Fibroblast of peridontal ligament (primary cell): ENCODE measurements at regions not wholly inside any gene's neighbourhood (a gene's known extent, or its start where the extent isn't known, plus 50 kb on each side); places are given as distances from the start of the nearest gene placed in this dataset.
A peak's percentile ranks its signal among the peaks of the same experiment; 100 is the strongest.
"Not testable (repeated sequence)": the region's sequence is repeated elsewhere in the genome, so short reads cannot be mapped to it uniquely, and the experiment has no call there.

Experiments used
- DNase-seq: peaks from one replicate; pipeline ENCODE4 v3.0.0-alpha.2; 2010; ENCODE audit errors: extremely low read depth

DNA sequence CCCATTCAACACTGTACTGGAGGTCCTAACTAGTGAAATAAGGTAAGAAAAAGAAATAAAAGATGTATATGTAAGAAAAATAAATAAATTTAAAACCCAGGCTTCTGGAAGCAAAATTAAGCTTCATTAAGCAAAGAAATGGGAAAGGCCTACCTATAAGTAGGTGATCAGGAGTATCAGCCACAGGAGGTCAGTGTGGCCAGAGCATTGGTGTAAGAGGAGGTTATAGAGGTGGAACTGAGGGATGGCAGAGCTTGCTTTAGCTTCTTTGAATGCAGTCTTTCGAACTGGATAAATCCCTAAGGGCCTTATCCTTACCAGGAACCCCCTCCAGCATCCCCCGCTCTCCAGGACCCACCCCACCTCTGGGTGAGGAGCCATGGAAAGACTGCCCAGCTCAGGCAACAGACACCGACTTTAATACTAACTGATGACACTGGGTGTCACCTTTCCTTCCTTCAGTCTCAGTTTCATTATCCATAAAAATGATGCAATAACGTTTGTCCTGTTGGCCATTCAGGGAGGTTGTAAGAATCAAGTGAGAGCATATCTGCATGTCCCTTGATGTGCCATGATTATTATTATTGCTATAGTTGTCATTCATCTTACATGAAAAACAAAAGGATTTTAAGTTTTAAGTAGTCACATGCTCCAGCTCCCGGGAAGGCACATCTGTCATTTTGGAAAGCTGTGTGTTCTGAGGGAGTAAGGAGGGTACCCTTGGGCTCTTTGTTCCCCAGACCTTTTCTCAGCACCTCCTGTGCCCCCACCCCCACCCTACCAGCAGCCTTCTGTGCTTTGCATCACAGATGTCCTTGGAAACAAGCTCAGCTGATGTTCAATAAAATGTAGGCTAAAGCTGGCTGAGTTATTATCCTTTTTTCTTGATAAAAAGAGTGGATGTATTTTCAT lies 50.8 kb upstream of the CTNNA1 start:
- no peak for DNase-seq

DNA sequence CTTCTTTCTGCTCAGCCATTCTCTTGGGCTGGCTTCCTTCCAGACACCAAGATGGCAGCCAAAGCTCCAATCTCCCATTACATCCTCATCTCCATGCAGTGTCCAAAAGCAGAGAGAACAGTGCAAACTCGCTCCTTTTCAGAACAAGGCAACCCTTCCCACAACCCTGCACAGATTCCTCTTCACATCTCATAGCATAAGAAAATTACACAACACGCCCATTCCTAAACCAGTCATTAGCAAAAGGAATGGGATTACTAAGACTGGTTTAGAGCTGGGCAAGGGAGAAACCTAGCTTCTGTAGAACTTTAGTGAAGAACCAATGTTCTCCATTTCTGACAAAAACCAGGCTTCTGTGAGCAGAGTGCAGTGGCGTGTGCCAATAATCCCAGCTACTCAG lies 51.5 kb upstream of the CTNNA1 start:
- no peak for DNase-seq

DNA sequence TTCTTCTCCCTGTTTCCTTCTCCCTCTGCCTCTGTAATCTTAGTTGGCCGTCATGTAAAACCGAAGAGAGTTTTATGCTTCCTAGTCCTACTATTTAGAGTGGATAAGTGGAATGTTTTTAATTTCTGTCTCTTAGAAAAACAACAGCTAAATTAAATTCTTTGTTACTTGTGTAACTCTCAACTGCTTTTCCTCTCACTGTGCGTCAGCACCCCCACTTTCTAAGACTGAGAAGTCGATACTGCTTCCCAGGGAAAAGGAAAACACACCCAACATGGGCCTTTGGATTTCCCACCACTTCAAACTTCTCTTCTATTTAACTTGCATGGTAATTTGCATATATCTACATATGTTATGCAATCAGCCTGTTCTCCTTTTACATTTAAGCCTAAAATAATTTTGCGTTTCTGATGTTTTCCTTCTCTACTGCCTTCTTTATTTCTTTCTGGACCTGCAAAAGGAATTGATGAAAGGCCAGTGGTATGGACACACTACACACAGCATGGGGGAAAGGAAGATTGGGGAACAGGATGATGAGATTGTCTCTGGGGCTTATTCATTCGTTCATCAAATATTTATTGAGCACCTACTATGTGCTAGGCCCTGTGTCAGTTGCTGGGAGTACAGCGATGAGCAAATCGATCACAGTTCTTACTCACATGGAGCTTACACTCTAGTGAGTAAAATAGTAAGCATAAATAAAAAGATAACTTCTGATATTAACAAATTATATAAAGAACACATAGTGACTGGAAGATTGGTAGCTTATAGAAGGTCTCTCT lies 52.5 kb upstream of the CTNNA1 start:
- DNase-seq, result no peak

DNA sequence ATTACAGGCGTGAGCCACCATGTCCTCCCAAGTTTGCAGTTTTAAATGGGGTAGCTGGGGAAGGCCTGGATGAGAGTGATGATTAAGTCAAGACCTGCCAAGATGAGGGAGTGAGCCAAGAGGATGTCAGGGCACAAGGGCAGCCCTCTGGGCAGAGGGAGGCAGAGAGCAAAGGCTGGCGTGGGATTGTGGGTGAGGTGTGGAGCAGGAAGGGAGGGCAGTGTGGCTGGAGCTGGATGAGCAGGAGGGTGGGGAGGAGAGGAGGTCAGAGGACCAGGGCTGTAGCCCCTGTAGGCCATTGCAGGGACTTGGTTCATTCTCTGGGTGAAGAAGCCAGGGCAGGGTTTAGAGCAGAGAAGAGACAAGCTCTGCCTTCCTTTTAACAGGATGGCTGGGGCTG lies 53.7 kb upstream of the CTNNA1 start:
- no peak for DNase-seq

DNA sequence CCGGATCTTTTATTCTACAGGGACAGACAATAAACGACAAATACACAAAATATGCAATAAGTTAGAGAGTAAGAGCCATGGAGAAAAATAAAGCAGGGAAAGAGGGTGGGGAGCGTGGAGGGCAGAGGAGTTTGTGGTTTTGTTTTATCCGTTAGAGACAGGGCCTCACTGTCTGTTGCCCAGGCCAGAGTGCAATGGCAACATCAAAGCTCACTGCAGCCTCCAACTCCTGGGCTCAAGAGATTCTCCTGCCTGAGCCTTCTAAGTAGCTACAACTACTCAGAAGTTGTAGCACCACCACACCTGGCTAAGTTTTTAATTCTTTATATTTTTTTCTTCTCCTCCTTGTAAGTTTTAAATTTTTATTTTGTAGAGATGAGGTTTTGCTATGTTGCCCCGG lies 54.5 kb upstream of the CTNNA1 start:
- no peak for DNase-seq

DNA sequence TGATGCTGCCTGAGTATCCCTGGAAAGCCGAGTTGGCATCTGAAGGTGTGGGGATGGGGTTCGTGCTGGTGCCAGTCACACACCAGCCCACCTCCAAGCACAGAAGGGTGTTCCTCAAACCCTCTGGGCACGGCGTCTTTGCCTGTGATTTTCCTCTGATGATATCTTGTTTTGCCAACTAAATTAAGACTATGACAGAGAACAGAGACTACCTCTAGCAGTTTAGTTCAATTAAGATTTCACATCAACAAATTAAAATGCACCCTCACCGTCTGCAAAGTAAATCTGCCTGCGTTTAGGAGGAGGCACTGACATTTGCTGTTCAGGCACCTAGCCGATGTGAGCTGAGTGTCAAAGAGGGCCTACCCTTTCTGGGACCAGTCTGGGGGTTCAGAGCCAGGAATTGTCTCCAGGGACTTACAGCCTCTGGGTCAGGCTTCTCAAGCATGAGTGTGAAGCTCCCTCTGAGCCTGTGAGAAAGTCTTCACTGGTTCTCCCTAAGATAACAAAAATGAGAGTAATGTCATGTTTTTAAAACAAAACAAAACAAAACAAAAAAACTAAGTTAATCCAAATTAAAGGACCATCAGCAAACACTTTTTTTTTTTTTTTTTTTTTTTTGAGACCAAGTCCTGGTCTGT lies 55.4 kb upstream of the CTNNA1 start:
- DNase-seq, result no peak

DNA sequence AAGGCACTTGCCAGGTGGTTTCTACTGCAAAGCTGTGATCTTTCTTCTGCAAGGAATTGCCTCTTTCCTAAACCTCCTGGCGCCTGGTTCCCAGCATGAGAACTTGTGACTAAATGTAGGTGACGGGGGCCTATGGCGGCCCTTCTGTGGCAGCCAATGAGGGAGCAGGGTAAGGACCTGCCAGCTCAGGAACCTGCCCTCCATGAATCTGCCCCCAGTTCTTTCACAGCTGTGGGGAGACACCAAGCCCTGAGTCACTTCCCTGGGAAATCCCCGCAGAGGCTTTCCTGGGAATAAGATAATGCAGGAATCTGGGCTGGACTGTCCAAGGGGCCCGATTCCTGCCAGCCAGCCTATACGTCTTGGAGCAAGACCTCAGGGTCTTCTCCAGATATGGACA lies 56.7 kb upstream of the CTNNA1 start:
- DNase-seq, result peak; percentile 40

DNA sequence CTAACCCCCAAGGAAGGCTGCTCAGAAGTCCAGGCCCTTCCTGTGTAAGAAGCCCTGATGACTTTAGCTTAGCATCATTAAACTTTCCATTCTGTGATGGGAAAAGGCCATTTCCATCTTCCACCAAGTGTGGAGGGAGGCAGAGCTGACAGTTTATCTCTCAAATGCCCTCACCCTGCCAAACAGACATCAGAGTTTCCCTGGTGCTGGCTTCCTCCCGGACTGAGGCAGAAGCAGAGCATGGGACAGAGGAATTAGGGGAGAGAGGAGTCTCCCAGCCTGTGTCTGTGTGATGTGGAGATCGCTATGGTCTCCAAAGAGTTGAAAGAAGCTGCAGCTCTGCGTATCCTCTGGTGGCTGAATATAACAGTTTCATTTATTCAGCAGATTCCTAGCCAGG lies 57.4 kb upstream of the CTNNA1 start:
- no peak for DNase-seq

DNA sequence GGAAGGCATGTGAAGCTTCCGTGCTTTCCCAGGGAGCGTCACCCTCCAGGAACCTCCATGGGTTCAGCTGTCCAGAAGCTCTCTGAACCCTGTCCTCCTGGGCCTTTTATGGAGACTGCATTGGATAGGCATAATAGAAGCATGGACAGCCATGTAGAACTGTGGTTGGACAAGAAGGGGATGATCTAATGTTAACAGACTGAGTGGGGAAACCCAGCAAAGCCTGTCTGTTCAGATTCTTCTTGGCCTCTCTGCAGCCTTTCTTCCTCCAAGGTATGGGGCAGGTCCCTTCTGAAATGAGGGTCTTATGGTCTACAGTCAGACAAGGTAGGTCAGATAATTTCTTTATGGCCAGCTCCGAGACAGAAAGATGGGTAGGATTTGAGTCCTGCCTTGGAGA lies 59.1 kb upstream of the CTNNA1 start:
- no peak for DNase-seq

DNA sequence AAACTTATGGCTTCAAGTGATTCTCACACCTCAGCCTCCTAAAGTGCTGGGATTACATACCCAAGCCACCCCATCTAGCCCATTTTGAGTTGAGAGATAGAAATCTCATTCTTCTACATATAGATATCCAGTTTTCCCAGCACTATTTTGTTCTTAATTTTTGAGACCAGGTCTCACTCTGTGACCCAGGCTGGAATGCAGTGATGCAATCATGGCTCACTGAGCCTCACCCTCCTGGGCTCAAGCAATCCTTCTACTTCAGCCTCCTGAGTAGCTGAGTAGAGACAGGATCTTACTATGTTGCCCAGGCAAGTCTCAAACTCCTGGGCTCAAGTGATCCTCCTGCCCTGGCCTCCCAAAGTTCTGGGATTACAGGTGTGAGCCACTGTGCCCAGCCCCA lies 60.9 kb upstream of the CTNNA1 start:
- DNase-seq, result no peak

DNA sequence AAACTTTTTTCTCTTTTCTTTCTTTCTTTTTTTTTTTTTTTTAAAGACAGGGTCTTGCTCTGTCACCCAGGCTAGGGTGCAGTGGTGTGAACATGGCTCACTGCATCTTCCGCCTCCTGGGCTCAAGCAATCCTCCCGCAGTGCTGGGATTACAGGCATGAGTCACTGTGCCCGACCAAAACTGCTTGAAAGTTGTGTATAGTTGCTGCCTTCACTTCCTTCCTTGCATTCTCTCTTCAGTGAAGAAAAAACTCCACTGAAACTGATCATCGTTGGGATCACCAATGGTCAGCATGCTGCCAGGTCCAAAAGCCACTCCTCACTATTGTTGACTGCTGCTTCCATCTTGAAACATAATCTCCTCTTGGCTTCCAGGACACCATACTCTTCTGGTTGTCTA lies 66.6 kb upstream of the CTNNA1 start:
- DNase-seq, result peak; percentile 41

DNA sequence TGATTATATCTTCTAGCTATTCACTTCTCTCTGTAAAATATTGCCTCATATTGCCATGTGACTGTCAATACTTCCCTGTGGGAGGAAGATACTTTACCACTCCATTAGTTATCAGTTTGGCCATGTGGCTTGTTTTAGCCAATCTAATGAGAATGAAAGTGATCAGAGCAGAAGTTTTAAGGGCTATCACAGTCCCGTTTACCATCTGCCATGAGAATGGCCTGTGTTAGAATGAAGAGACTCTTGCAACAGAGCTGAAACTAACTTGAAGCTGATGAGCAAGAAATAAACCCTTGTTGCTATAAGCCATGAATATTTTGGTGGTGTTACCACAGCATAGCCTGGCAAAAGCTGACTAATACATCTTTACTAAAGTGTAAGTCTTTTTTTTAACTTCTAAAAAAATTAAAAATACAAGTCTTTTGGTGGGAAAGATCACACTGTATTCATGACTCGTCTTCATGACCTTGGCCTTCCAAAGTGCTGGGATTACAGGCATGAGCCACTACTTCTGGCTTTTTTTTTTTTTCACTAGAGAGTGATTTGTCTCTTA lies 68.0 kb upstream of the CTNNA1 start:
- peak; percentile 41 for DNase-seq

DNA sequence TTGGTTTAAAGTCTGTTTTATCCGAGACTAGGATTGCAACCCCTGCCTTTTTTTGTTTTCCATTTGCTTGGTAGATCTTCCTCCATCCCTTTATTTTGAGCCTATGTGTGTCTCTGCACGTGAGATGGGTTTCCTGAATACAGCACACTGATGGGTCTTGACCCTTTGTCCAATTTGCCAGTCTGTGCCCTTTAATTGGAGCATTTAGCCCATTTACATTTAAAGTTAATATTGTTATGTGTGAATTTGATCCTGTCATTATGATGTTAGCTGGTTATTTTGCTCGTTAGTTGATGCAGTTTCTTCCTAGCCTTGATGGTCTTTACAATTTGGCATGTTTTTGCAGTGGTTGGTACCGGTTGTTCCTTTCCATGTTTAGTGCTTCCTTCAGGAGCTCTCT lies 70.8 kb upstream of the CTNNA1 start:
- DNase-seq, result not testable (repeated sequence)

DNA sequence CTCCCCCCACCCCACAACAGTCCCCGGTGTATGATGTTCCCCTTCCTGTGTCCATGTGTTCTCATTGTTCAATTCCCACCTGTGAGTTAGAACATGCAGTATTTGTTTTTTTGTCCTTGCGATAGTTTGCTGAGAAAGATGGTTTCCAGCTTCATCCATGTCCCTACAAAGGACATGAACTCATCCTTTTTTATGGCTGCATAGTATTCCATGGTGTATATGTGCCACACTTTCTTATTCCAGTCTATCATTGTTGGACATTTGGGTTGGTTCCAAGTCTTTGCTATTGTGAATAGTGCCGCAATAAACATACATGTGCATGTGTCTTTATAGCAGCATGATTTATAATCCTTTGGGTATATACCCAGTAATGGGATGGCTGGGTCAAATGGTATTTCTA lies 74.4 kb upstream of the CTNNA1 start:
- not testable (repeated sequence) for DNase-seq

DNA sequence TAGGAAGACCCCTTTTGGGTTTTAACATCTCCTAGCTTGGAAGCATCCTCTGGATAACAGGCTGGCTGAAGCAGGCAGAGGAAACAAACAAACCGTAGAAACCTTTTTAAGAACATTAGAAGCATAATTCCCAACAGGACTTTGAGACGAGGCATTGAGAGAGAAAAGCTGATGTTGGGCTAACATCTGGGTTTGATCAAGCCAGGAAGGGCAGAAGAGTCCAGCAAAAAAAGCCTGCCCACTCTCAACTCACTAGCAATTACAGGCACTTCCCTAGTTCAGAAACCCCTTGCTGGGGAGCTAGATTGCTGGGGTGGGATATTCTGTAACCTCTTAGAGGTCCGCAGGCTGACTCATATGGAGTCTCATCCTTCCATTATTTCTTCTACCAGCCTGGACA lies 75.4 kb upstream of the CTNNA1 start:
- DNase-seq, result peak; percentile 65

DNA sequence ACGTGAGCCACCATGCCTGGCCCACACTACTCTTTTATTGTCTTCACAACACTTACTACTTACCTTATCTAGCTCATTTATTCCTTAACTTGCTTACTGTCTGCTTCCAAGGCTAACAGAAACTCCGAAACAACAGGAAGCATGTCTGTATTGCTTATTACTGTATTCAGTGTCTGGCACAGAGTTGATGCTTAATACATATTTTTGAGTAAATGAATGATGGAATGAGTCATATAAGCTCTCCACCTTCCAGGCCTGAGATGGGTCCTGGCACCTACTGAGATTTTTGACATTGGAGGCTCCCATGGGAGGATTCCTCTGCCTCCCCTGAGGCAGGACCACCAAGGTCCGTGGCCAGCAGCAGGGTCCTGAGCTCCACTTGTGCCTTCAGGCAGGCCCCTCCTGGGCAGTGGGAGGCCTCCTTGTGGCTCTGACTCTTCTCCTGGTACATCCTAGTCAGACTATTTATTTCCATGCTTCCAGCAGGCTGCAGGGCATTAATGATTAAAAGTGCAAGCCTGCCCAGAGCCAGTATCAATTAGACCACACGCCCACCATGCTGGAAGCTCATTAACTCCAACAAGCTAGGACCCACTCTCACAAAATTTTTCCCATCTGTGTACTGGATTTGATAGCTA lies 76.5 kb upstream of the CTNNA1 start:
- no peak for DNase-seq

DNA sequence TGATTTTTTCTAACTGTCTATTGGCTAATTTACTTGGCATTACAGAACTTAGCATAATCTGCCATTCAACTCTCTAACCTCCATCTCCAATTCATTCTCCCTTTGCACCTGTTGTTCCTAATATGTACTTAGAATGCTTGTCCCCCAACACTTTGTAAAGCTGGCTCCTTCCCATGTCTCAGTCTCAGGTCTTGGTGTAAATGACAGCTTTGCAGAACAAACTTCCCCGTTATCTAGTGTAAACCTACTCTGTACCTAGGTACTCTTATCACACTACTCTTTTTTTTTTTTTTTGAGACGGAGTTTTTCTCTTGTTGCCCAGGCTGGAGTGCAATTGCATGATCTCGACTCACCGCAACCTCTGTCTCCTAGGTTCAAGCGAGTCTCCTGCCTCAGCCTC lies 77.2 kb upstream of the CTNNA1 start:
- no peak for DNase-seq

DNA sequence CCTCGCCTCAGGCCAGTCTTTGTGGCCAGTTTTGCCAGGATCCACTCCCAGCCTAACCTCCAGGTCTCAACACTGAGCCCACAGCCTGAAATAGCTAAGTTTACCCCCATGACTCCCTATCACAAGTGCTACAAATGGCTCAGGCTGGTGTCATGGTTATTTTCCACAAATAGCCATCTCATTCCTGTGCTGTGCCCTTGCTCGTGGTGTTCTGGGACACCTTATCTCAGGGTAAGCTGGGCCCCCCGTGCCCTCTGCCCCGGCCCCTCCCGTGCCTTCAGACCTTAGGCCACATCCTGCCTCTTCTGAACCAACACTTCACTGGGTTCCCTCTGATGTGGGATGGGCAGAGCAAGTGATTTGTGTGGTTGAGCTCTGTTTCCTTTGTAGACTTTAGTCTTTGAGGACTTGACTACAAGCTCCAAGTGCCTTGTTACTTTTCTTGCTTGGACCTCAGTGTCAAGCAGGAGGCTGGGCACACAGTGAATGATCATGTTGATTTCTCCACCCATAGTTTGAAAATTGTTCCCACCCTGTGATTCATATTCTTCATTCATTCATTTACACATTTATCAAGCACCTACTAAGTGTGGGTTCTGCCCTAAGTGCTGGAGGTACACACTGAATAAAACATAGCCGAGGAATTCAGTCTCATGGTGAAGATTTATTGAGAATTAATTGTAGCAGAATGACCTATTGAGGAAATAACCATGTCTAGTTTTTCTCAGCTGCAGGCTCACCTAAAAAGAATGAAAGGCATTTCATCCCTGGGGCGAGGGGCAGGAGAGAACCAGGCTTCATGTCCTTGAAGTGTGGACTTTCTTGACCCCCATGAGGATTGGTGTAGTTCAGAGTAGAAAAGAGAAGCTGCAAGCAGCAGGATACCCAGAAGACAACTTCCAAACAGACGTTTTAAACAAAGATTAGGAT lies 84.5 kb upstream of the CTNNA1 start:
- DNase-seq, result no peak

DNA sequence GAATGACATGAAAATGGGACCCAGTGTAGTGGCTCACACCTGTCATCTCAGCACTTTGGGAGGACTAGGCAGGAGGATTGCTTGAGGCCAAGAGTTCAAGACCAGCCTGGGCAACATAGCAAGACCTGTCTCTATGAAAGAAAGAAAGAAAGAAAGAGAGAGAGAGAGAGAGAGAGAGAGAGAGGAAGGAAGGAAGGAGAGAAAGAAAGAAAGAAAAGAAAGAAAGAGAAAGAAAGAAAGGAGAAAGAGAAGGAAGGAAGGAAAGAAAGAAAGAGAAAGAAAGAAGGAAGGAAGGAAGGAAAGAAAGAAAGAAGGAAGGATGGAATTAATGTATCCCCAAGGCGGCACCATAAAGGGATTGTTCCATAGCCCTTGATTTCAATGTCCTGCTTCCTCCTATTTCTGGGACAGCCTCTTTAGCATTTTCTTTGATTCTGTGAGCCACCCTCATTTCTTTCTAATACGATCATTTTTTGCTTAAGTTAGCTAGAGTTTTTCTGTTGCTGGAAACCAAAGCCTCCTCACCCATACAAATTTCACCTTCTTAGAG lies 85.4 kb upstream of the CTNNA1 start:
- not testable (repeated sequence) for DNase-seq

DNA sequence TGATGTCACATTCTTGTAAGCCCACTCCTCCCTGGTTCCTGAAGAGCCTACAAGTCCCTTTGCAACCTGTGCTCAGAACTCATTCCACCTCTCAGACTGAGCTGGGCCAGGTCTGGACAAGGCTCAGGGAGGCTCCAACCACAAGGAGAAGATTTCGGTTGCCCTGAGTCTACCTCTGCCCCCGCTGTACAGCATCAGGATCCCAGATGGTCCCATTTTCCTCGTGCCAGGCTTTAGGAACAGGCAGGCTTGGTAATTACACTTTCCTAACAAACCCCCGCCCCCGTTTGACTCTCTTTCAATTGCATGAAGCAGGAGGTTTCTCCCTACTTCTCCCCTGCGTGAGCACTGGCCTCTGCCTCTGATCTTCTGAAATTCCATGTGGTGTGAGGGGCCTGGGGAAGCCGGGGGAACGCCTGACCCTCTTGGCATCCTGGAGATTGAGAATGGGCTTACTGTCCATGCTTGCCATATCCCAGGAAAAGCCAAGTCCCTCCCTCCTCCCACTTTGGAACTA lies 86.9 kb upstream of the CTNNA1 start:
- DNase-seq, result no peak
